CD1c-positive myeloid dendritic cell (primary cell): ENCODE measurements at regions not wholly inside any gene's neighbourhood (a gene's known extent, or its start where the extent isn't known, plus 50 kb on each side); places are given as distances from the start of the nearest gene placed in this dataset.
"Not testable (repeated sequence)": the region's sequence is repeated elsewhere in the genome, so short reads cannot be mapped to it uniquely, and the experiment has no call there.

Source experiments
- DNase-seq: peaks from one replicate; pipeline ENCODE4 v3.0.0-alpha.2; 2016; ENCODE audit errors: extremely low spot score

- DNase-seq: peak; percentile 2
These were observed 583.9 kb downstream of the NTRK3 start for GRCh38 chr15:87672309-87673288.

- no peak for DNase-seq
These were observed 585.2 kb downstream of the NTRK3 start for GRCh38 chr15:87671289-87671688.

GRCh38 chr15:87669846-87670245 lies 586.7 kb downstream of the NTRK3 start:
- no peak for DNase-seq

GRCh38 chr15:87668768-87669564 lies 587.6 kb downstream of the NTRK3 start:
- not testable (repeated sequence) for DNase-seq

GRCh38 chr15:87667643-87668042 lies 588.9 kb downstream of the NTRK3 start:
- DNase-seq: no peak

- no peak for DNase-seq
These were observed 594.0 kb downstream of the NTRK3 start for GRCh38 chr15:87662575-87662974.

GRCh38 chr15:87661454-87662355 lies 594.8 kb downstream of the NTRK3 start:
- DNase-seq: no peak

- no peak for DNase-seq
These were observed 596.0 kb downstream of the NTRK3 start for GRCh38 chr15:87660251-87661129.

GRCh38 chr15:87656372-87656771 lies 600.2 kb downstream of the NTRK3 start:
- DNase-seq: no peak

- DNase-seq: no peak
These were observed 602.9 kb downstream of the NTRK3 start for GRCh38 chr15:87653646-87654045.

GRCh38 chr15:87649175-87649574 lies 607.4 kb downstream of the NTRK3 start:
- no peak for DNase-seq

GRCh38 chr15:87648278-87648677 lies 608.3 kb downstream of the NTRK3 start:
- DNase-seq: no peak

GRCh38 chr15:87645723-87646122 lies 610.8 kb downstream of the NTRK3 start:
- no peak for DNase-seq

GRCh38 chr15:87642997-87643396 lies 613.5 kb downstream of the NTRK3 start:
- not testable (repeated sequence) for DNase-seq

- no peak for DNase-seq
These were observed 617.1 kb downstream of the NTRK3 start for GRCh38 chr15:87639305-87640011.

GRCh38 chr15:87638554-87639083 lies 617.9 kb downstream of the NTRK3 start:
- DNase-seq: no peak

- DNase-seq: no peak
These were observed 622.2 kb downstream of the NTRK3 start for GRCh38 chr15:87634361-87634760.

GRCh38 chr15:87633525-87633924 lies 623.0 kb downstream of the NTRK3 start:
- DNase-seq: peak; percentile 40

- DNase-seq: no peak
These were observed 624.2 kb downstream of the NTRK3 start for GRCh38 chr15:87632364-87632763.

- DNase-seq: no peak
These were observed 624.8 kb downstream of the NTRK3 start for GRCh38 chr15:87631775-87632174.
